HepG2 (cell line): ENCODE measurements at regions not wholly inside any gene's neighbourhood (a gene's known extent, or its start where the extent isn't known, plus 50 kb on each side); places are given as distances from the start of the nearest gene placed in this dataset.

Source experiments
- ATF3 ChIP-seq: sonication (generic); formaldehyde crosslinking; IDR thresholded peaks from 2 replicates; pipeline ENCODE4 v1.4.0; 2020; ENCODE audit warnings: missing genetic modification reagents
- CHD4 ChIP-seq: fragments of 200-600 bp; sonication (generic); IDR thresholded peaks from 2 replicates; pipeline ENCODE4 v1.7.0; 2017; ENCODE audit warnings: mild to moderate bottlenecking, low read length, borderline replicate concordance
- EP300 ChIP-seq, 3 experiments: sonication (generic) in 1 of 3; formaldehyde crosslinking in 1 of 3; IDR thresholded peaks; 2 replicates each; pipeline versions ENCODE4 v1.5.1 to v1.6.1; 2011 to 2020; ENCODE audit warnings: low read depth in 2 of 3, low read length in 2 of 3, borderline replicate concordance in 1 of 3, improper control_type of control experiment in 1 of 3, mild to moderate bottlenecking in 1 of 3, missing genetic modification reagents in 1 of 3, moderate library complexity in 1 of 3
- ESRRA ChIP-seq: sonication (generic); formaldehyde crosslinking; IDR thresholded peaks from 2 replicates; pipeline ENCODE4 v1.5.1; 2020; ENCODE audit warnings: mild to moderate bottlenecking, low read depth, missing genetic modification reagents
- FOXC1 ChIP-seq: sonication (generic); formaldehyde crosslinking; IDR thresholded peaks from 2 replicates; pipeline ENCODE4 v1.8.0; 2022; ENCODE audit warnings: mild to moderate bottlenecking, missing genetic modification reagents, borderline replicate concordance
- GABPA ChIP-seq, 2 experiments: IDR thresholded peaks; 2 replicates each; pipeline ENCODE4 v1.6.1; 2011 to 2016; ENCODE audit warnings: low read depth in 2 of 2, low read length in 1 of 2, missing biosample characterization in 1 of 2, missing genetic modification characterization in 1 of 2
- HMGA1 ChIP-seq: sonication (generic); formaldehyde crosslinking; conservative IDR thresholded peaks from 2 replicates; pipeline ENCODE4 v1.4.0; 2020; ENCODE audit warnings: missing genetic modification reagents
- POLR2AphosphoS2 ChIP-seq: IDR thresholded peaks from 2 replicates; pipeline ENCODE4 v1.6.1; 2011; ENCODE audit warnings: low read depth, low read length, improper control_type of control experiment
- RERE ChIP-seq: IDR thresholded peaks from 2 replicates; pipeline ENCODE4 v1.6.1; 2016; ENCODE audit warnings: low read depth, missing genetic modification reagents, missing compliant biosample characterization
- ZBTB33 ChIP-seq: sonication (generic); formaldehyde crosslinking; IDR thresholded peaks from 2 replicates; pipeline ENCODE4 v1.4.0; 2020; ENCODE audit warnings: missing genetic modification reagents
- ZNF557 ChIP-seq: sonication (generic); formaldehyde crosslinking; IDR thresholded peaks from 2 replicates; pipeline ENCODE4 v1.4.0; 2020; ENCODE audit warnings: missing genetic modification reagents
- TF ChIP-seq, protein P1 (sequence below): sonication (generic); formaldehyde crosslinking; IDR thresholded peaks from 2 replicates; pipeline ENCODE4 v1.5.0; 2020; ENCODE audit warnings: mild to moderate bottlenecking, missing genetic modification reagents, moderate library complexity
- TF ChIP-seq, protein P2 (sequence below): sonication (generic); formaldehyde crosslinking; IDR thresholded peaks from 2 replicates; pipeline ENCODE4 v1.8.1; 2023; ENCODE audit warnings: missing genetic modification reagents, inconsistent platforms, borderline replicate concordance
- TF ChIP-seq, protein P3 (sequence below): sonication (generic); formaldehyde crosslinking; IDR thresholded peaks from 2 replicates; pipeline ENCODE4 v1.4.0; 2020; ENCODE audit warnings: mild to moderate bottlenecking, missing genetic modification reagents

DNA sequence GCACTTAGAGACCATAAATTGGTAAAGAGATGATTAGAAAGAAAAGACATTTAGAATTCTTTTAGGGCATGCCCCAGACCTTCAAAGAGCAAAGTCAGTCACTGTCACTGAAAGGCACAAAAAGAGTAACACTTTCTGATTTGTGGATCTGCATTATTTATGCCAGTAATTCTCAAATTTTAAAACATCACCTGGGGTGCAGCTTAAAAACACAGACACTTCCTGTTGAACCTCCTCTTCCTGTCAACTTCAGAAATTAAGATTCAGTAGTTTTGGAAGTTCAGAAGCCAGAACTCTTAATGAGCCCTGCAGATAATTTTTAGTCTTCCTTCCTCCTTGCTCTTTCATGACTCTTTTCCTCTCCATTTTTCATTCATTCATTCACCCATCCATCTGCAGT, 137.5 kb downstream of the NRN1 start:
- TF ChIP-seq, protein P1, sequence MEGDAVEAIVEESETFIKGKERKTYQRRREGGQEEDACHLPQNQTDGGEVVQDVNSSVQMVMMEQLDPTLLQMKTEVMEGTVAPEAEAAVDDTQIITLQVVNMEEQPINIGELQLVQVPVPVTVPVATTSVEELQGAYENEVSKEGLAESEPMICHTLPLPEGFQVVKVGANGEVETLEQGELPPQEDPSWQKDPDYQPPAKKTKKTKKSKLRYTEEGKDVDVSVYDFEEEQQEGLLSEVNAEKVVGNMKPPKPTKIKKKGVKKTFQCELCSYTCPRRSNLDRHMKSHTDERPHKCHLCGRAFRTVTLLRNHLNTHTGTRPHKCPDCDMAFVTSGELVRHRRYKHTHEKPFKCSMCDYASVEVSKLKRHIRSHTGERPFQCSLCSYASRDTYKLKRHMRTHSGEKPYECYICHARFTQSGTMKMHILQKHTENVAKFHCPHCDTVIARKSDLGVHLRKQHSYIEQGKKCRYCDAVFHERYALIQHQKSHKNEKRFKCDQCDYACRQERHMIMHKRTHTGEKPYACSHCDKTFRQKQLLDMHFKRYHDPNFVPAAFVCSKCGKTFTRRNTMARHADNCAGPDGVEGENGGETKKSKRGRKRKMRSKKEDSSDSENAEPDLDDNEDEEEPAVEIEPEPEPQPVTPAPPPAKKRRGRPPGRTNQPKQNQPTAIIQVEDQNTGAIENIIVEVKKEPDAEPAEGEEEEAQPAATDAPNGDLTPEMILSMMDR (CRISPR knock-in tag): no peak
- TF ChIP-seq FOXC1 (no peak), GABPA (IDR thresholded peaks at IDR 0.05; ENCODE audit: low read depth, low read length) (no peak), GABPA (CRISPR knock-in tag; IDR thresholded peaks at IDR 0.05; ENCODE audit: low read depth) (no peak), CHD4 (no peak), ATF3 (CRISPR knock-in tag) (no peak), HMGA1 (CRISPR knock-in tag) (no peak), RERE (CRISPR knock-in tag) (no peak), ZNF557 (CRISPR knock-in tag) (no peak), EP300 (IDR thresholded peaks at IDR 0.05; ENCODE audit: low read depth in 2 of 2, low read length in 2 of 2) (no peak), EP300 (CRISPR knock-in tag; IDR thresholded peaks at IDR 0.05; ENCODE audit: borderline replicate concordance) (no peak), ESRRA (CRISPR knock-in tag) (no peak), POLR2AphosphoS2 (no peak), ZBTB33 (no peak)
- TF ChIP-seq, protein P2, sequence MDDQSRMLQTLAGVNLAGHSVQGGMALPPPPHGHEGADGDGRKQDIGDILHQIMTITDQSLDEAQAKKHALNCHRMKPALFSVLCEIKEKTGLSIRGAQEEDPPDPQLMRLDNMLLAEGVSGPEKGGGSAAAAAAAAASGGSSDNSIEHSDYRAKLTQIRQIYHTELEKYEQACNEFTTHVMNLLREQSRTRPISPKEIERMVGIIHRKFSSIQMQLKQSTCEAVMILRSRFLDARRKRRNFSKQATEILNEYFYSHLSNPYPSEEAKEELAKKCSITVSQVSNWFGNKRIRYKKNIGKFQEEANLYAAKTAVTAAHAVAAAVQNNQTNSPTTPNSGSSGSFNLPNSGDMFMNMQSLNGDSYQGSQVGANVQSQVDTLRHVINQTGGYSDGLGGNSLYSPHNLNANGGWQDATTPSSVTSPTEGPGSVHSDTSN (CRISPR knock-in tag): no peak
- TF ChIP-seq, protein P3, sequence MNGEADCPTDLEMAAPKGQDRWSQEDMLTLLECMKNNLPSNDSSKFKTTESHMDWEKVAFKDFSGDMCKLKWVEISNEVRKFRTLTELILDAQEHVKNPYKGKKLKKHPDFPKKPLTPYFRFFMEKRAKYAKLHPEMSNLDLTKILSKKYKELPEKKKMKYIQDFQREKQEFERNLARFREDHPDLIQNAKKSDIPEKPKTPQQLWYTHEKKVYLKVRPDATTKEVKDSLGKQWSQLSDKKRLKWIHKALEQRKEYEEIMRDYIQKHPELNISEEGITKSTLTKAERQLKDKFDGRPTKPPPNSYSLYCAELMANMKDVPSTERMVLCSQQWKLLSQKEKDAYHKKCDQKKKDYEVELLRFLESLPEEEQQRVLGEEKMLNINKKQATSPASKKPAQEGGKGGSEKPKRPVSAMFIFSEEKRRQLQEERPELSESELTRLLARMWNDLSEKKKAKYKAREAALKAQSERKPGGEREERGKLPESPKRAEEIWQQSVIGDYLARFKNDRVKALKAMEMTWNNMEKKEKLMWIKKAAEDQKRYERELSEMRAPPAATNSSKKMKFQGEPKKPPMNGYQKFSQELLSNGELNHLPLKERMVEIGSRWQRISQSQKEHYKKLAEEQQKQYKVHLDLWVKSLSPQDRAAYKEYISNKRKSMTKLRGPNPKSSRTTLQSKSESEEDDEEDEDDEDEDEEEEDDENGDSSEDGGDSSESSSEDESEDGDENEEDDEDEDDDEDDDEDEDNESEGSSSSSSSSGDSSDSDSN: no peak
